ENCODE measurements at regions not wholly inside any gene's neighbourhood (a gene's known extent, or its start where the extent isn't known, plus 50 kb on each side); places are given as distances from the start of the nearest gene placed in this dataset.
A peak's percentile ranks its signal among the peaks of the same experiment; 100 is the strongest.
"Not testable (repeated sequence)": the region's sequence is repeated elsewhere in the genome, so short reads cannot be mapped to it uniquely, and the experiment has no call there.

- Histone ChIP-seq H3K9me3 (no peaks in the 10 kb centered on the region), H3K36me3 (ENCODE audit: low read depth) (no peaks in the 10 kb centered on the region), H3K4me3 (no peak overlapping the region), H3K4me1 (ENCODE audit: low read depth) (no peaks in the 10 kb centered on the region)
- intact Hi-C loops (cut with DNase I, micrococcal nuclease) = no loop called here
- no peak for DNase-seq
- no peak for TF ChIP-seq CTCF (IDR thresholded peaks at IDR 0.05)
- no peak for ATAC-seq
Observed at GRCh38 chr20:48524582-48524981, 303.2 kb downstream of the PREX1 start.

GRCh38 chr20:48523191-48523995, 304.4 kb downstream of the PREX1 start:
- Histone ChIP-seq H3K4me1 (ENCODE audit: low read depth) (no peaks in the 10 kb centered on the region), H3K9me3 (no peaks in the 10 kb centered on the region), H3K4me3 (no peak overlapping the region), H3K36me3 (ENCODE audit: low read depth) (no peaks in the 10 kb centered on the region)
- peak in 1 of 3 donors; percentile 68 for DNase-seq
- peak; percentile 43 for ATAC-seq
- intact Hi-C loops (cut with DNase I, micrococcal nuclease) = no loop called here
- TF ChIP-seq CTCF (IDR thresholded peaks at IDR 0.05) = no peak

- Histone ChIP-seq H3K9me3 (no peaks in the 10 kb centered on the region), H3K4me3 (no peak overlapping the region), H3K36me3 (ENCODE audit: low read depth) (no peaks in the 10 kb centered on the region), H3K4me1 (ENCODE audit: low read depth) (no peaks in the 10 kb centered on the region)
- no peak for TF ChIP-seq CTCF (IDR thresholded peaks at IDR 0.05)
- intact Hi-C loops (cut with DNase I, micrococcal nuclease) = no loop called here
- DNase-seq (no peak), ATAC-seq (no peak)
Observed at GRCh38 chr20:48521121-48521520, 306.7 kb downstream of the PREX1 start.

- not testable (repeated sequence) for H3K4me1 ChIP-seq (ENCODE audit: low read depth); H3K36me3 ChIP-seq (ENCODE audit: low read depth); ATAC-seq; DNase-seq; H3K9me3 ChIP-seq; H3K4me3 ChIP-seq
- intact Hi-C loops (cut with DNase I, micrococcal nuclease) = loop anchor here (5.0 kb wide), 2 partner anchors 619 to 624 kb away; no protein-coding TSS in a partner anchor
Observed at GRCh38 chr20:48516196-48516595, 311.6 kb downstream of the PREX1 start.

GRCh38 chr20:48514577-48514976, 313.2 kb downstream of the PREX1 start:
- H3K9me3 ChIP-seq; H3K4me3 ChIP-seq; H3K4me1 ChIP-seq (ENCODE audit: low read depth); H3K36me3 ChIP-seq (ENCODE audit: low read depth); ATAC-seq; intact Hi-C loops (cut with DNase I, micrococcal nuclease); DNase-seq: not testable (repeated sequence)

- DNase-seq; intact Hi-C loops (cut with DNase I, micrococcal nuclease); H3K36me3 ChIP-seq (ENCODE audit: low read depth); ATAC-seq; H3K4me3 ChIP-seq; H3K9me3 ChIP-seq; H3K4me1 ChIP-seq (ENCODE audit: low read depth): not testable (repeated sequence)
Observed at GRCh38 chr20:48512539-48512938, 315.3 kb downstream of the PREX1 start.

- H3K36me3 ChIP-seq (ENCODE audit: low read depth); ATAC-seq; intact Hi-C loops (cut with DNase I, micrococcal nuclease); H3K9me3 ChIP-seq; H3K4me3 ChIP-seq; H3K4me1 ChIP-seq (ENCODE audit: low read depth); DNase-seq: not testable (repeated sequence)
Observed at GRCh38 chr20:48505066-48505465, 322.7 kb downstream of the PREX1 start.
